Parathyroid adenoma (tissue), 2 donors: ENCODE measurements at regions not wholly inside any gene's neighbourhood (a gene's known extent, or its start where the extent isn't known, plus 50 kb on each side); places are given as distances from the start of the nearest gene placed in this dataset.

Experiments used
- H2AFZ ChIP-seq: fragments of 300-600 bp; sonication (generic); one replicate; pipeline ENCODE4 v1.7.0; 2017; ENCODE audit warnings: antibody characterized with exemption, mild to moderate bottlenecking
- H3K27ac ChIP-seq: fragments of 300-600 bp; sonication (generic); one replicate; pipeline ENCODE4 v1.7.0; 2017
- H3K27me3 ChIP-seq: fragments of 300-600 bp; sonication (generic); one replicate; pipeline ENCODE4 v1.7.0; 2017; ENCODE audit warnings: low read length; ENCODE audit not compliant: control insufficient read depth, insufficient read depth
- H3K36me3 ChIP-seq: fragments of 300-600 bp; sonication (generic); one replicate; pipeline ENCODE4 v1.7.0; 2017; ENCODE audit warnings: low read length; ENCODE audit not compliant: control insufficient read depth, insufficient read depth
- H3K4me1 ChIP-seq: fragments of 300-600 bp; sonication (generic); one replicate; pipeline ENCODE4 v1.7.0; 2017; ENCODE audit warnings: control low read depth
- H3K4me2 ChIP-seq: fragments of 300-600 bp; sonication (generic); one replicate; pipeline ENCODE4 v1.7.0; 2017; ENCODE audit warnings: low read length
- H3K4me3 ChIP-seq: fragments of 300-600 bp; sonication (generic); one replicate; pipeline ENCODE4 v1.7.0; 2017; ENCODE audit warnings: low read depth, low read length
- H3K79me2 ChIP-seq: fragments of 300-600 bp; sonication (generic); one replicate; pipeline ENCODE4 v1.7.0; 2017; ENCODE audit warnings: control low read depth
- H3K9ac ChIP-seq: fragments of 300-600 bp; sonication (generic); one replicate; pipeline ENCODE4 v1.7.0; 2017; ENCODE audit warnings: mild to moderate bottlenecking
- H3K9me3 ChIP-seq: fragments of 300-600 bp; sonication (generic); one replicate; pipeline ENCODE4 v1.7.0; 2017; ENCODE audit warnings: low read length; ENCODE audit not compliant: control insufficient read depth
- CTCF ChIP-seq: fragments of 300-600 bp; sonication (generic); IDR thresholded peaks from one replicate; pipeline ENCODE4 v1.7.0; 2017; ENCODE audit warnings: antibody characterized with exemption, mild to moderate bottlenecking
- donor health status: primary hyperparathyroidism.

- Histone ChIP-seq H3K4me1 (no peaks in the 10 kb centered on the region), H3K4me2 (no peak overlapping the region), H3K36me3 (no peaks in the 10 kb centered on the region), H3K27me3 (no peaks in the 10 kb centered on the region), H3K9ac (no peak overlapping the region), H2AFZ (no peak overlapping the region), H3K4me3 (no peak overlapping the region), H3K79me2 (no peaks in the 10 kb centered on the region), H3K9me3 (no peaks in the 10 kb centered on the region), H3K27ac (no peak overlapping the region)
- no peak for TF ChIP-seq CTCF
Observed at GRCh38 chr13:80137994-80138393, 202.9 kb downstream of the SPRY2 start.

GRCh38 chr13:80134346-80134745 is 206.6 kb downstream of the SPRY2 start:
- Histone ChIP-seq H3K9ac (no peak overlapping the region), H2AFZ (no peak overlapping the region), H3K79me2 (no peaks in the 10 kb centered on the region), H3K9me3 (no peaks in the 10 kb centered on the region), H3K4me3 (no peak overlapping the region), H3K36me3 (no peaks in the 10 kb centered on the region), H3K4me1 (no peaks in the 10 kb centered on the region), H3K27ac (no peak overlapping the region), H3K4me2 (no peak overlapping the region), H3K27me3 (no peaks in the 10 kb centered on the region)
- TF ChIP-seq CTCF: no peak

DNA sequence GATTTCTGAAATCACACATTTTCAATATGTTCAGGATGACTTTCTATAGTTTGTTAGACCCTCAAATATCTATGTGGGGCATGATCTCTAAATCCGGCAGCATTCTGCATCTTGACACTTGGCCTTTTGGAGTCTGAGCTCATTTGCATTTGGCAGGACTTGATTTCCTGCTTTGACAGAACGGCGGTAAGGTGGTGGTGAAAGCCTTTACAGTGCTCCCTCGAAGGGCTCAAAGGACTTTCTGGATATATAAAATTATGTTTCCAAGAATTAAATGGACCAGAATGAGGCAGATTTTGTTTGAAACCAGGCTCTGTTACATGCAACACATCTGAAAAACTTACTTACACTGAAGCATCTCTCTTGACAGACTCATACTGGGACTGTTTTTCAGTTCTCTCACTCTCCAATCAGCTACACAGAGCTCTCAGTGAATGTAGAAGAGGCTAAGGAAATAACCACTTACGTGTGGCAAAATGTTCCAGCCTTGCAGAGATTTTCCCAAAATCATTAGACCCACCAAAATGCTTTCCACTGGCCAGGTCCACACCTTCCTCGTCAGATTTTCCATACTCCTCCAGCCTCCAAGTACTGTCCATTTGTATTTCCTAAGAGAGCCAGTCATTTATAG is 207.2 kb downstream of the SPRY2 start:
- Histone ChIP-seq H3K27ac (peak overlapping the region; percentile 49), H3K4me1 (no peaks in the 10 kb centered on the region), H3K27me3 (no peaks in the 10 kb centered on the region), H2AFZ (no peak overlapping the region), H3K9me3 (no peaks in the 10 kb centered on the region), H3K79me2 (no peaks in the 10 kb centered on the region), H3K4me2 (no peak overlapping the region), H3K4me3 (no peak overlapping the region), H3K36me3 (no peaks in the 10 kb centered on the region), H3K9ac (no peak overlapping the region)
- TF ChIP-seq CTCF: no peak

- Histone ChIP-seq H2AFZ (peak overlapping the region; percentile 56), H3K27ac (peak overlapping the region; percentile 49), H3K4me2 (peak overlapping the region; percentile 43), H3K27me3 (no peaks in the 10 kb centered on the region), H3K79me2 (no peaks in the 10 kb centered on the region), H3K9ac (no peak overlapping the region), H3K4me1 (no peaks in the 10 kb centered on the region), H3K4me3 (no peak overlapping the region), H3K9me3 (no peaks in the 10 kb centered on the region), H3K36me3 (no peaks in the 10 kb centered on the region)
- no peak for TF ChIP-seq CTCF
Observed at GRCh38 chr13:80132741-80133601, 208.0 kb downstream of the SPRY2 start.
